ENCODE measurements at regions not wholly inside any gene's neighbourhood (a gene's known extent, or its start where the extent isn't known, plus 50 kb on each side); places are given as distances from the start of the nearest gene placed in this dataset.

GRCh38 chr4:83894831-83895230 lies 358.9 kb downstream of the GPAT3 start:
- peak; percentile 40 for DNase-seq

- no peak for DNase-seq
These were observed 354.9 kb downstream of the GPAT3 start for GRCh38 chr4:83890816-83891215.

- DNase-seq: no peak
These were observed 354.3 kb downstream of the GPAT3 start for GRCh38 chr4:83890231-83890630.

GRCh38 chr4:83889802-83890201 lies 353.9 kb downstream of the GPAT3 start:
- no peak for DNase-seq

- DNase-seq: no peak
These were observed 349.6 kb downstream of the GPAT3 start for GRCh38 chr4:83885256-83886182.

- DNase-seq: no peak
These were observed 340.1 kb downstream of the GPAT3 start for GRCh38 chr4:83876047-83876446.

- no peak for DNase-seq
These were observed 339.5 kb downstream of the GPAT3 start for GRCh38 chr4:83875437-83875836.

- no peak for DNase-seq
These were observed 338.1 kb downstream of the GPAT3 start for GRCh38 chr4:83873996-83874395.

- no peak for DNase-seq
These were observed 334.5 kb downstream of the GPAT3 start for GRCh38 chr4:83870328-83870950.

GRCh38 chr4:83866834-83867621 lies 331.1 kb downstream of the GPAT3 start:
- no peak for DNase-seq

- no peak for DNase-seq
These were observed 329.7 kb downstream of the GPAT3 start for GRCh38 chr4:83865417-83866150.

- no peak for DNase-seq
These were observed 328.3 kb downstream of the GPAT3 start for GRCh38 chr4:83864097-83864817.

GRCh38 chr4:83862471-83862870 lies 326.6 kb downstream of the GPAT3 start:
- no peak for DNase-seq

GRCh38 chr4:83860200-83860599 lies 324.3 kb downstream of the GPAT3 start:
- DNase-seq: no peak

- no peak for DNase-seq
These were observed 322.2 kb downstream of the GPAT3 start for GRCh38 chr4:83858131-83858530.

- DNase-seq: no peak
These were observed 319.1 kb downstream of the GPAT3 start for GRCh38 chr4:83855044-83855443.

- DNase-seq: no peak
These were observed 316.2 kb downstream of the GPAT3 start for GRCh38 chr4:83852085-83852451.

- no peak for DNase-seq
These were observed 315.6 kb downstream of the GPAT3 start for GRCh38 chr4:83851261-83852084.

- no peak for DNase-seq
These were observed 314.5 kb downstream of the GPAT3 start for GRCh38 chr4:83850435-83850834.

GRCh38 chr4:83846193-83846830 lies 310.4 kb downstream of the GPAT3 start:
- DNase-seq: no peak

- DNase-seq: no peak
These were observed 303.7 kb downstream of the GPAT3 start for GRCh38 chr4:83839615-83840014.

All from right forelimb (tissue), 1 donor.